ENCODE measurements at regions not wholly inside any gene's neighbourhood (a gene's known extent, or its start where the extent isn't known, plus 50 kb on each side); places are given as distances from the start of the nearest gene placed in this dataset.
"Not testable (repeated sequence)": the region's sequence is repeated elsewhere in the genome, so short reads cannot be mapped to it uniquely, and the experiment has no call there.

GRCh38 chr2:114261366-114261765 lies 181.1 kb upstream of the DPP10 start:
- DNase-seq (ENCODE audit: low read depth), result no peak

- DNase-seq (ENCODE audit: low read depth), result no peak
Measured at GRCh38 chr2:114265261-114265660, 177.2 kb upstream of the DPP10 start.

DNA sequence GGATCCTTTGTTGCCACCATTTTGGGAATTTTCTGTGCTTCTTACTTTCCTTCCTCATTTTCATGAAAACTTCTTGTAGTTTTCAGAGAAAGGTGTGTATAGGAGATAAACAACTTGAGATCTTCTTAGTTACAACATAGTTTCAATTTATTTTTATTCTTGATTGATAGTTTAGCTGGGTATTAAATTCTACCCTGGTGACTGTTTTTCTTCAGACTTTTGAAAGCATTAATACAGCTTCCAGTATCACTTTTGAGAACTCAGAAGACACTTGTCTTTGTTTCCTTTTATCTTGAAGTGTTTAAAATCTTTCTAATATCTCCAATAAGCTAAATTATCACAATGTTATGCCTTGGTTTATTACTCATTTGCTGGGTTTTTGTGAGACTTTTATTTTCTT lies 167.5 kb upstream of the DPP10 start:
- no peak for DNase-seq (ENCODE audit: low read depth)

DNA sequence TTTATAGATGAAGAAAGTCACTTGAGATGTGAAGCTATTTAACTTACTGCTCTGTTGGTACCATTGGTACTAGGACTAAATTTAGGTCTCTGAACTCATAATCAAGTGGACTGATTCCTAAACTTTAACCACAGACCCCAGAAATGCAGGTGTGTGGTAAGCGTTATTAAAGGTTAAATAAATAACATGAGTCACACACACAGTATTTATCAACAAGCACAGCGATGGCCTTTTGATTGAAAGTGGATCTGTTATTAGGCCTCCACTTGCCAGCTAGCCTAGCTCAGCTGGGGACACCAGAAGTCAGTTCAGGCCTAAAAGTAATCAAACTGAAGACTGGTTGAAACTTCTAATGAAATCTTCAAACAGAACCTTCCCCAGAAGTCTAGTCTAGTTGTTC lies 161.3 kb upstream of the DPP10 start:
- DNase-seq (ENCODE audit: low read depth), result no peak

- no peak for DNase-seq (ENCODE audit: low read depth)
Measured at GRCh38 chr2:114283774-114284173, 158.7 kb upstream of the DPP10 start.

DNA sequence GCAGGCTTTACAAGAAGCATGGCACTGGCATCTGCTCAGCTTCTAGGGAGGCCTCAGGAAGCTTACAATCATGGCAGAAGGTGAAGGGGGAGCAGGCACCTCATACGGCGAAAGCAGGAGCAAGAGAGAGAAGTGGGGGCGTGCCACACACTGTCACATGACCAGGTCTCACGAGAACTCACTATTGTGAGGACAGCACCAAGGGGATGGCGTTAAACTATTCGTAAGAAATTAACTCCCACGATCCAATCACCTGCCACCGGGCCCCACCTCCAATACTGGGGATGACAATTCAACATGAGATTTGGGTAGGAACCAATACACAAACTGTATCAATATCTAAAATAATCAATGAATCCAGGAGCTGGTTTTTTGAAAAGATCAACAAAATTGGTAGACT lies 156.0 kb upstream of the DPP10 start:
- no peak for DNase-seq (ENCODE audit: low read depth)

DNA sequence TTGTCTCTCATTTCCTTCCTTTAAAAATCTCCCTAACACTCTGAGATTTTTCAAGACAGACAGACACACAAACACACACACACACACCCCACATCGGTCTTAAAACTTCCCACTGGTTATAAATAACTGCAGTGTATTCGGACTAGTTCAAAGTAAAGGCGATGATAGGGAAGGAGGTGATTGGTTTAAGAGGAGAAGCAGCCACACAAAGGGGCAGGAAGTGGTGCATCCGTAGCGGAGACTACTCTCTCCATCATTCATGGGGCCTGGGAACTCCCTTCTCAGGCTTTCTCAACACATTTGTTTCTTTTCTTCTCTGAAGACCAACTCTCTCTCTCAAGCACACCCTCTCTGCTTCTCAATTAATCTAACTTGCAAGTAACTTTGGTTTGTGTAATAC lies 149.1 kb upstream of the DPP10 start:
- DNase-seq (ENCODE audit: low read depth), result no peak

GRCh38 chr2:114294741-114295140 lies 147.7 kb upstream of the DPP10 start:
- no peak for DNase-seq (ENCODE audit: low read depth)

GRCh38 chr2:114300351-114300750 lies 142.1 kb upstream of the DPP10 start:
- DNase-seq (ENCODE audit: low read depth), result not testable (repeated sequence)

DNA sequence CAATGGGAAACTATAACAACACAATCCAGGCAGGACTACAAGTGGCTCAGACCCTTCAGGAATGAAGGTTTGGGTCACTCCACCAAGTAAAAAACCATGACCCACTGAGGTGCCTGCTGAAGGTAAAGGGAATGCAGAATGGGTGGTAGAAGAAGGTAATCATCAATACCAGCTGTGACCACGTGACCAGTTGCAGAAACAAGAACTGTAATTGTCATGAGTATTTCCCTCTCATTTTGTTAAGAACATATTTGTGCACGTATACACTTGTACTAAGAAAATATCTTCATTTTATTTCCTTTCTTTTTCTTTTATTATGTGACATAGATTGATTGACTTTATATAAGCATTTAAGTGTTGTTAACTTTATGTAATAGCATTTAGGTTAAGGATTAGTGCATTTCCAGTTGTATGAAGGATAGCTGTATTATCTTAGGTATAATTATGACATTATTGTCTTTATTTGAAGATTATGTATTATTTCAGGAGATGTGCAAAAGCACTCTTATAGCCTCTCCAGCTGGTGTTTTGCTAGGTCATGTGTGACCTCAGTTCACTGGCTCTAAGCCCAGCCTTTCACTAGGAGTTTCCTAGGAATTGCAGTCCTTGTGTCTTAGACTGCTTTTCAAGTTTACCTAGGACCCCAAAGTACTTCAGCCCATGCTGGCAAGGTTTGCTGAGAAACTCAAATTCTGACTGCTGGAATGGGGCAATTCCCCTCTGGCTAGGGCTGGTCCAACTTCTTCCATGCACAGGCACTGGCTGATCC lies 125.7 kb upstream of the DPP10 start:
- DNase-seq (ENCODE audit: low read depth), result no peak

DNA sequence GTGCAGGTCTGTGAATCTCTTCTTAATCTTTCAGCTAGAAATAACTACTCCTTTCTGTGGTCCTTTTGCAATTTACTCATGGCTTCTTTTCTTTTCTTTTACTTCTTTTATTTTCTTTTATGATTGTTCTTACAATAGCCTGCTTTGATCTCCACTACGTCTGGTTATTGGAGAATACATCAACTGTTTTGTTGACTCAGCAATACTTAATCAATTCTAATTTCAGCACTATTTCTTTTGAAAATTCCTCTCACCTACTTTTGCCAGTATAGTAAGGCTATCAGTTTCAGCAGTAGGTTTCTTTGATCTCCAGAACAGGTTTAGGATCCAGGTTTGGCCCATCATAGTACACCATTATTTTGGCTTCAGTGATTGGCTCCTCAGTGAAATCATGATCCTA lies 111.8 kb upstream of the DPP10 start:
- no peak for DNase-seq (ENCODE audit: low read depth)

- DNase-seq (ENCODE audit: low read depth), result no peak
Measured at GRCh38 chr2:114331934-114332333, 110.5 kb upstream of the DPP10 start.

GRCh38 chr2:114345246-114345645 lies 97.2 kb upstream of the DPP10 start:
- DNase-seq (ENCODE audit: low read depth), result no peak

- DNase-seq (ENCODE audit: low read depth), result no peak
Measured at GRCh38 chr2:114346658-114347057, 95.8 kb upstream of the DPP10 start.

DNA sequence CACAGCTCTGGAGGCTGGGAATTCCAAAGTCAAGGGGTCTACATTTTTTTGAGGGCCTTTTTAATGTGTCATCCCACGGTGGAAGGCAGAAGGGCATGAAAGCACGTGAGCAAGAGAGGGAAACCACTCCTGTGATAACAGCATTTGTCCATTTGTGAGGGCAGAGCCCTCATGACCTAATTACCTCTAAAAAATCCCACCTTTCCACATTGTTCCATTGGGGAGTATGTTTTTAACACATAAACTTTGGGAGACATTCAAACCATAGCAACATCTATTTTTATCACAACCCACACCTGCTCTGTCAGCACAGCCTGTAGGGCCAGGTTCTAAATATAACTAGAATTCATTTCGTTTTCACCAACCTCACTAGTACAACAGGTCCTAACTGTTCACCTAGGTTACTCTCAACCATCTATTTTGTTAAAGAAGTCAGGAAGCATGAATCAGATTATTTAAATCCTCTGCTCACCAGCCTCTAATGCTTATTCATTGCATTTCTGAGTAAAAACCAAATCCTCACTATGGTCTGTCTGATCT lies 92.2 kb upstream of the DPP10 start:
- DNase-seq (ENCODE audit: low read depth), result no peak

- no peak for DNase-seq (ENCODE audit: low read depth)
Measured at GRCh38 chr2:114352988-114353387, 89.5 kb upstream of the DPP10 start.

DNA sequence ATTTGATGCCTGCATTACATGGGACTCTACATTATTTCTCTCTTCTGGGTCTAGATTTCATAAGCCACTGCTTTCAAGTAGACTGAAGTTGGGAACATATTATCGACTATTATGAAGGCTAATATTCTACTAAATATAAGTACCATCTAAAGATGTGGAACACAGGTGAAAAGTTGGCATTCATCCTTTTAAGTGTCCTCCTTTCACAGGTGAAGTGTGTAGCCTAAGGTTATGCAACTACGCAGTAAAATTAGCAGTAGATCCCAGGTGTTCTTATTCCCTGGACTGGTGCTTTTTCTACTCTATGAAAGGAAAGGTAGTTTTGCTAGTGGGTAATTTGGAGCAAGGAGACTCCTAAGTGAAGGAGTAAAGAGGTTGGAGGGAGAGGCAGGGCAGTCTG lies 88.2 kb upstream of the DPP10 start:
- DNase-seq (ENCODE audit: low read depth), result no peak

- DNase-seq (ENCODE audit: low read depth), result no peak
Measured at GRCh38 chr2:114368705-114369104, 73.7 kb upstream of the DPP10 start.

GRCh38 chr2:114371721-114372120 lies 70.7 kb upstream of the DPP10 start:
- not testable (repeated sequence) for DNase-seq (ENCODE audit: low read depth)

GRCh38 chr2:114373591-114373990 lies 68.8 kb upstream of the DPP10 start:
- no peak for DNase-seq (ENCODE audit: low read depth)

DNA sequence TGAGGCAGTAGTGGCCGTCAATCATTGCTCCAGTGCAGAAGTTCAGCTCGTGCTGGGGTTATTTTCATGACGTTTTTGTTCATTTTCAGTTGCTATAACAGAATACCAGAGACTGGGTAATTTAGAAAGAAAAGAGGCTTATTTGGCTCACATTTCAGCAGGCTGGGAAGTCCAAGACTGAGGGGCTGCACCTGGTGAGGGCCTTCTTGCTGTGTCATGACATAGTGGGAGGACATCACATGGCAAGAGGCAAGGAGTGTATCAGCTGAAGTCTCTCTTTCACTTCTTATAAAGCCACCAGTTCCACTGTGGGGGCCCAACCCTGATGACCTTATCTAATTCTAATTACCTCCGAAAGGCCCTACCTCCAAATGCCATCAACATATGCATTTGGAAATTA lies 58.0 kb upstream of the DPP10 start:
- DNase-seq (ENCODE audit: low read depth), result no peak

GRCh38 chr2:114389021-114389420 lies 53.4 kb upstream of the DPP10 start:
- no peak for DNase-seq (ENCODE audit: low read depth)

Data from stromal cell of bone marrow (primary cell).